PC-3 (cell line): ENCODE measurements at regions not wholly inside any gene's neighbourhood (a gene's known extent, or its start where the extent isn't known, plus 50 kb on each side); places are given as distances from the start of the nearest gene placed in this dataset.
"Not testable (repeated sequence)": the region's sequence is repeated elsewhere in the genome, so short reads cannot be mapped to it uniquely, and the experiment has no call there.

Source experiments
- EZH2phosphoT487 ChIP-seq: fragments of 300-600 bp; sonication (generic); IDR thresholded peaks from 2 replicates; pipeline ENCODE4 v1.6.1; 2018; ENCODE audit warnings: mild to moderate bottlenecking, antibody characterized with exemption, low read length, borderline replicate concordance
- TF ChIP-seq, protein P1 (sequence below): fragments of 300-600 bp; sonication (generic); conservative IDR thresholded peaks from 2 replicates; pipeline ENCODE4 v1.5.1; 2017; ENCODE audit warnings: antibody characterized with exemption, low read depth, mild to moderate bottlenecking, low read length

GRCh38 chr21:14055746-14056515 lies 154.8 kb downstream of the LIPI start:
- TF ChIP-seq, protein P1, sequence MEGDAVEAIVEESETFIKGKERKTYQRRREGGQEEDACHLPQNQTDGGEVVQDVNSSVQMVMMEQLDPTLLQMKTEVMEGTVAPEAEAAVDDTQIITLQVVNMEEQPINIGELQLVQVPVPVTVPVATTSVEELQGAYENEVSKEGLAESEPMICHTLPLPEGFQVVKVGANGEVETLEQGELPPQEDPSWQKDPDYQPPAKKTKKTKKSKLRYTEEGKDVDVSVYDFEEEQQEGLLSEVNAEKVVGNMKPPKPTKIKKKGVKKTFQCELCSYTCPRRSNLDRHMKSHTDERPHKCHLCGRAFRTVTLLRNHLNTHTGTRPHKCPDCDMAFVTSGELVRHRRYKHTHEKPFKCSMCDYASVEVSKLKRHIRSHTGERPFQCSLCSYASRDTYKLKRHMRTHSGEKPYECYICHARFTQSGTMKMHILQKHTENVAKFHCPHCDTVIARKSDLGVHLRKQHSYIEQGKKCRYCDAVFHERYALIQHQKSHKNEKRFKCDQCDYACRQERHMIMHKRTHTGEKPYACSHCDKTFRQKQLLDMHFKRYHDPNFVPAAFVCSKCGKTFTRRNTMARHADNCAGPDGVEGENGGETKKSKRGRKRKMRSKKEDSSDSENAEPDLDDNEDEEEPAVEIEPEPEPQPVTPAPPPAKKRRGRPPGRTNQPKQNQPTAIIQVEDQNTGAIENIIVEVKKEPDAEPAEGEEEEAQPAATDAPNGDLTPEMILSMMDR = not testable (repeated sequence)
- TF ChIP-seq EZH2phosphoT487 = not testable (repeated sequence)
